PC-3 (cell line): ENCODE measurements at regions not wholly inside any gene's neighbourhood (a gene's known extent, or its start where the extent isn't known, plus 50 kb on each side); places are given as distances from the start of the nearest gene placed in this dataset.

Experiments
- ATAC-seq: fragments of 200-7000 bp; cut with Tn5 transposase; 2 replicates; pipeline ENCODE4 v1.9.1; 2020; ENCODE audit warnings: mild to moderate bottlenecking, moderate library complexity
- BruUV-seq: library from RNA; stranded (reverse); fragments of 400-500 nt; replicated peaks from 2 replicates; lab custom pipeline; 2021; lab: Mats Ljungman, UMichigan
- CTCF ChIA-PET: fragments of 300-600 bp; sonication (Branson Sonifier 250); formaldehyde crosslinking; loops from one replicate; lab custom pipeline; 2022; ENCODE audit warnings: antibody characterized with exemption; lab: Charles Lee
- POLR2A ChIA-PET: fragments of 300-600 bp; sonication (Branson Sonifier 250); formaldehyde crosslinking; loops from one replicate; lab custom pipeline; 2022; ENCODE audit warnings: antibody characterized with exemption; ENCODE audit not compliant: unreplicated experiment; lab: Charles Lee
- DNase-seq: peaks from one replicate; pipeline ENCODE4 v3.0.0-alpha.2; 2015
- H2AFZ ChIP-seq: fragments of 300-600 bp; sonication (generic); 2 replicates; pipeline ENCODE4 v1.6.0; 2016; ENCODE audit warnings: antibody characterized with exemption, low read length
- H3F3A ChIP-seq: fragments of 300-600 bp; sonication (generic); one replicate; pipeline ENCODE4 v1.6.0; 2017; ENCODE audit warnings: antibody characterized with exemption, low read length, control low read depth, mild to moderate bottlenecking; ENCODE audit not compliant: unreplicated experiment
- H3K27ac ChIP-seq: fragments of 300-600 bp; sonication (generic); 2 replicates; pipeline ENCODE4 v1.5.1; 2016; ENCODE audit warnings: mild to moderate bottlenecking, low read length
- H3K27me3 ChIP-seq: fragments of 300-600 bp; sonication (generic); 2 replicates; pipeline ENCODE4 v1.6.1; 2016; ENCODE audit warnings: low read length, mixed read lengths
- H3K36me3 ChIP-seq: fragments of 300-600 bp; sonication (generic); 2 replicates; pipeline ENCODE4 v1.6.1; 2016; ENCODE audit warnings: low read depth, mixed run types, low read length, mixed read lengths
- H3K4me1 ChIP-seq: fragments of 300-600 bp; sonication (generic); 2 replicates; pipeline ENCODE4 v1.5.1; 2016; ENCODE audit warnings: low read length; ENCODE audit not compliant: insufficient read depth
- H3K4me2 ChIP-seq: fragments of 300-600 bp; sonication (generic); 2 replicates; pipeline ENCODE4 v1.6.0; 2016; ENCODE audit warnings: low read length
- H3K4me3 ChIP-seq: fragments of 300-600 bp; sonication (generic); 2 replicates; pipeline ENCODE4 v1.5.1; 2016; ENCODE audit warnings: mild to moderate bottlenecking, low read length, mixed read lengths
- H3K79me2 ChIP-seq: fragments of 300-600 bp; sonication (generic); 2 replicates; pipeline ENCODE4 v1.6.1; 2017; ENCODE audit warnings: low read length, mixed read lengths
- H3K9ac ChIP-seq: fragments of 300-600 bp; sonication (generic); 2 replicates; pipeline ENCODE4 v1.6.0; 2016; ENCODE audit warnings: mild to moderate bottlenecking, low read length
- H3K9me2 ChIP-seq: fragments of 300-600 bp; sonication (generic); replicated peaks from 2 replicates; pipeline ENCODE4 v1.6.1; 2016; ENCODE audit warnings: mixed run types, low read length, mixed read lengths
- H3K9me3 ChIP-seq: fragments of 300-600 bp; sonication (generic); 2 replicates; pipeline ENCODE4 v1.6.1; 2016; ENCODE audit warnings: low read length, mixed read lengths
- H4K20me1 ChIP-seq: fragments of 300-600 bp; sonication (generic); 2 replicates; pipeline ENCODE4 v1.6.1; 2016; ENCODE audit warnings: low read length, mixed read lengths
- EZH2 ChIP-seq: fragments of 300-600 bp; sonication (generic); IDR thresholded peaks from one replicate; pipeline ENCODE4 v1.6.1; 2017; ENCODE audit warnings: antibody characterized with exemption, mild to moderate bottlenecking, low read length; ENCODE audit not compliant: unreplicated experiment
- EZH2phosphoT487 ChIP-seq: fragments of 300-600 bp; sonication (generic); IDR thresholded peaks from 2 replicates; pipeline ENCODE4 v1.6.1; 2018; ENCODE audit warnings: mild to moderate bottlenecking, antibody characterized with exemption, low read length, borderline replicate concordance
- intact Hi-C: fragments of 100-400 bp; cut with micrococcal nuclease; formaldehyde crosslinking; loops from 2 replicates; pipeline ENCODE4 v1.9.0; 2023
- TF ChIP-seq, protein P1 (sequence below): fragments of 300-600 bp; sonication (generic); conservative IDR thresholded peaks from 2 replicates; pipeline ENCODE4 v1.5.1; 2017; ENCODE audit warnings: antibody characterized with exemption, low read depth, mild to moderate bottlenecking, low read length

DNA sequence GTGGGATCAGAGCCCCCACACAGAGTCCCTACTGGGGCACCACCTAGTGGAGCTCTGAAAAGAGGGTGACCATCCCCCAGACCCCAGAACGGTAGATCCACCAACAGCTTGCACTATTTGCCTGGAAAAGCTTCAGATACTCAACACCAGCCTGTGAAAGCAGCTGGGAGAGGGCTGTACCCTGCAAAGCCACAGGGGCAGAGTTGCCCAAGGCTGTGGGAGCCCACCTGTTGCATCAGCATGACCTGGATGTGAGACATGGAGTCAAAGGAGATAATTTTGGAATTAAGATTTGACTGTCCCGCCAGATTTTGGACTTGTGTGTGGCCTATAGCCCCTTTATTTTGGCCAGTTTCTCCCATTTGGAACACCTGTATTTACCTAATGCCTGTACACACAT, 260.4 kb downstream of the TBX18 start:
- H3K9ac ChIP-seq = no peak overlapping the region
- DNase-seq (no peak), ATAC-seq (no peak)
- H3K36me3 ChIP-seq = no peaks in the 10 kb centered on the region
- H3K4me2 ChIP-seq = no peak overlapping the region
- no peak overlapping the region for H2AFZ ChIP-seq
- TF ChIP-seq, protein P1, sequence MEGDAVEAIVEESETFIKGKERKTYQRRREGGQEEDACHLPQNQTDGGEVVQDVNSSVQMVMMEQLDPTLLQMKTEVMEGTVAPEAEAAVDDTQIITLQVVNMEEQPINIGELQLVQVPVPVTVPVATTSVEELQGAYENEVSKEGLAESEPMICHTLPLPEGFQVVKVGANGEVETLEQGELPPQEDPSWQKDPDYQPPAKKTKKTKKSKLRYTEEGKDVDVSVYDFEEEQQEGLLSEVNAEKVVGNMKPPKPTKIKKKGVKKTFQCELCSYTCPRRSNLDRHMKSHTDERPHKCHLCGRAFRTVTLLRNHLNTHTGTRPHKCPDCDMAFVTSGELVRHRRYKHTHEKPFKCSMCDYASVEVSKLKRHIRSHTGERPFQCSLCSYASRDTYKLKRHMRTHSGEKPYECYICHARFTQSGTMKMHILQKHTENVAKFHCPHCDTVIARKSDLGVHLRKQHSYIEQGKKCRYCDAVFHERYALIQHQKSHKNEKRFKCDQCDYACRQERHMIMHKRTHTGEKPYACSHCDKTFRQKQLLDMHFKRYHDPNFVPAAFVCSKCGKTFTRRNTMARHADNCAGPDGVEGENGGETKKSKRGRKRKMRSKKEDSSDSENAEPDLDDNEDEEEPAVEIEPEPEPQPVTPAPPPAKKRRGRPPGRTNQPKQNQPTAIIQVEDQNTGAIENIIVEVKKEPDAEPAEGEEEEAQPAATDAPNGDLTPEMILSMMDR = no peak
- H3K4me3 ChIP-seq = no peak overlapping the region
- no peaks in the 10 kb centered on the region for H3K9me3 ChIP-seq
- CTCF ChIA-PET = no interaction called here
- no peaks in the 10 kb centered on the region for H3K9me2 ChIP-seq
- H3K27me3 ChIP-seq = no peaks in the 10 kb centered on the region
- no peaks in the 10 kb centered on the region for H3F3A ChIP-seq
- H4K20me1 ChIP-seq = no peaks in the 10 kb centered on the region
- H3K79me2 ChIP-seq = no peaks in the 10 kb centered on the region
- peaks cover 10% of the 10 kb centered on the region for H3K4me1 ChIP-seq
- BruUV-seq = no TSS peak
- no peak overlapping the region for H3K27ac ChIP-seq
- POLR2A ChIA-PET = no interaction called here
- intact Hi-C loops = no loop called here

DNA sequence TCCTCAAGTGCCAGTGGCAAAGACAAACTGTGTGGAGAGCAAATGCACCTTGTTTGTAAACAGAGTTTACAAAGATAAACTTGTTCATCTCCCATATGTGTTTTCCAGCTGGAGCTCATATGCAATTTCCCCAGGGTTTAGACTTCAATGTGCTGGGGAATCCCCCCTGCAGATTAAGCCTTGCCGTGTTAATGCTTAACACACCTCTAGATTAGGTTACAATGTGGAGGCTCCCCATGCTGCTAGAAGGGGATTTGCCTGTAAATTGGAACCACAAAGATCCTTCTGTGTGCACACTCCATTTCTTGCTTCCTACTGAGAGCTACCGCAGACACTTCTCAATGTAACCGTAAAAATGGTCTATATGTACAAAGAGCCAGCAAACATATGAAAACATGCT, 263.1 kb downstream of the TBX18 start:
- BruUV-seq = no TSS peak
- H3K4me2 ChIP-seq = no peak overlapping the region
- POLR2A ChIA-PET = no interaction called here
- CTCF ChIA-PET = no interaction called here
- no peak overlapping the region for H3K27ac ChIP-seq
- no peaks in the 10 kb centered on the region for H3K36me3 ChIP-seq
- H3K79me2 ChIP-seq = no peaks in the 10 kb centered on the region
- H3K9me3 ChIP-seq = no peaks in the 10 kb centered on the region
- no peaks in the 10 kb centered on the region for H3F3A ChIP-seq
- no peak for DNase-seq
- H3K4me1 ChIP-seq = no peaks in the 10 kb centered on the region
- ATAC-seq = no peak
- intact Hi-C loops = no loop called here
- no peaks in the 10 kb centered on the region for H3K9me2 ChIP-seq
- no peaks in the 10 kb centered on the region for H4K20me1 ChIP-seq
- no peak overlapping the region for H3K4me3 ChIP-seq
- TF ChIP-seq EZH2 (no peak), EZH2phosphoT487 (no peak)
- TF ChIP-seq, protein P1 = no peak
- no peak overlapping the region for H3K9ac ChIP-seq
- H3K27me3 ChIP-seq = no peaks in the 10 kb centered on the region
- H2AFZ ChIP-seq = no peak overlapping the region

DNA sequence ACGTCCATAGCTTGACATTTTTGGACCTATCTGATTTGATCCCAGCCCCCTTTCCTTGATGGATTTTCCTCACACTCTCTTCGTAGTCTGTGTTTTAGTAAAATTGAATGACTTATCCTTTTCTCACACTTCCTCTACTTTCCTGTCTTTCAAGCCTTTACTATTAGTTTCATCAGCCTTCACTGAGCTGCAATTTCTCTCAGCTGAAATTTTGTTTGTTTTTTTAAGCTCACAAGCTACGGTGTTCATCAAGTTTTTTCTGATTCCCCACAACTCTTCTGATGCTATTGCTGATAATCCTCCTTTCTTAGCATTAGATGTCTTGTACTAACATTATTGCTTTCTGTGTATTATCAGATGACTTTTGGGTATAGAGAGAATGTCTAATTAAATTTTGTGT, 263.7 kb downstream of the TBX18 start:
- POLR2A ChIA-PET = no interaction called here
- no peak overlapping the region for H3K4me2 ChIP-seq
- intact Hi-C loops = no loop called here
- CTCF ChIA-PET = no interaction called here
- ATAC-seq (no peak), DNase-seq (no peak)
- H3K27ac ChIP-seq = no peak overlapping the region
- no peak overlapping the region for H3K9ac ChIP-seq
- no peaks in the 10 kb centered on the region for H4K20me1 ChIP-seq
- no peak overlapping the region for H2AFZ ChIP-seq
- H3K9me3 ChIP-seq = no peaks in the 10 kb centered on the region
- TF ChIP-seq, protein P1 = no peak
- TF ChIP-seq EZH2phosphoT487 (no peak), EZH2 (no peak)
- H3K4me1 ChIP-seq = no peaks in the 10 kb centered on the region
- no peak overlapping the region for H3K4me3 ChIP-seq
- no peaks in the 10 kb centered on the region for H3K27me3 ChIP-seq
- BruUV-seq = no TSS peak
- H3K36me3 ChIP-seq = no peaks in the 10 kb centered on the region
- no peaks in the 10 kb centered on the region for H3K9me2 ChIP-seq
- H3K79me2 ChIP-seq = no peaks in the 10 kb centered on the region
- H3F3A ChIP-seq = no peaks in the 10 kb centered on the region
